ENCODE measurements at regions not wholly inside any gene's neighbourhood (a gene's known extent, or its start where the extent isn't known, plus 50 kb on each side); places are given as distances from the start of the nearest gene placed in this dataset.
"Not testable (repeated sequence)": the region's sequence is repeated elsewhere in the genome, so short reads cannot be mapped to it uniquely, and the experiment has no call there.

DNA sequence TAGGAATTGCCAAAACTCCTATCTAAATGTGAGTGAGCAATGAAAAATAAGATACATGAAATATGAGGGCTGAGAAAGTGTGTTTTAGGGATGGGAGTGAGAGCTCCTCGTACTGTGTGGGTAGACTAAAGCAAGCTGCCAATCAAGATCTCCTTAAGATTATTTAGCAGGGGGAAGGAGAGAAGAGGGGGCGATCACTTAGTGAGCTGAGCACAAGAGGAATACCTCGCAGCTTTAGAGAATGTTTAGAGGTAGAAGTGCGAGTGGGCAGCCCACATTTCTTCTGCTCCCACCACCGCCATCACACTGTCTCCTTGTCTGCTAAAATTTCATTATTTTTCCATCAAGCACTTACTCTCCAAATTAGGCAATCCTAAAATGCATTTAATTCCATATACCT, 312.6 kb downstream of the ALDH8A1 start:
- whole genome bisulfite sequencing, 2 experiments (ENCODE audit: insufficient coverage in 2 of 2): 81 to 100% methylated on average over 2 to 4 of the region's 5 CpGs
- H3K9me3 ChIP-seq (ENCODE audit: control insufficient read depth, low read length): no peaks in the 10 kb centered on the region
- no peaks in the 10 kb centered on the region for H3K4me1 ChIP-seq (ENCODE audit: control insufficient read depth, insufficient read depth, low read length, poor library complexity, severe bottlenecking)
- no peak overlapping the region for H3K27ac ChIP-seq (ENCODE audit: low read depth, low read length, severe bottlenecking)
- H3K4me3 ChIP-seq (ENCODE audit: extremely low read depth, insufficient read depth, low read length, poor library complexity, severe bottlenecking): no peak overlapping the region
- H3K36me3 ChIP-seq (ENCODE audit: control insufficient read depth, insufficient read depth, low read length): no peaks in the 10 kb centered on the region

DNA sequence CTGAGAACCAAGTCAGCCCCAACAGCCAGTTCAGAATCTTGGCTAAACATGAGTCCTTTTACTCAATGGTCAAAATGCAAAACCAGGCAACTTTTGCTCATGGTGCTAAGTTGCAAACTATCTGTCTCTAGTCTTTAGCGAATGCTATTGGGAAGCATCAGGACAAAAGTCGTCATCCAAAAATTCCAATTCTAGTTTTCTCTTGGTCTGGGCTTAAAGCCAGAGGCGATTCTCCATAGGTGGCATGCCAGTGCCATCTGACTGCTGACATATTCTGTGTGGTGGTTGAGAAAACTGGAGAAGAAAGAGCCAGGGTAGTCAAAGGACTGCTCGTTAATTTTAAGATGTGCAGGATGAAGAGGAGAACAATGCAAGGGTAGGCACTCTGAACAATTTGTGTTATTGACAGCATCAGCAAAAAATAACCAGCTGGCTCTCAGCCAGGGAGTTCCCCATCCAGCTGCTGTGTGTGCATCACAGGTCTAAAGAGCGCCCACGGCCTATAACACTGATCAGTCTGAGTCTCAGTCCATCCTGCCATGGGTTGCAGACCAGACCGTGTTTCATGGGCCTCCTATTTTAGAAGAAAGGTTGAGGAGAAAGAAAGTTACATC, 313.6 kb downstream of the ALDH8A1 start:
- Histone ChIP-seq H3K4me1 (ENCODE audit: control insufficient read depth, insufficient read depth, low read length, poor library complexity, severe bottlenecking) (no peaks in the 10 kb centered on the region), H3K27ac (ENCODE audit: low read depth, low read length, severe bottlenecking) (no peak overlapping the region), H3K9me3 (ENCODE audit: control insufficient read depth, low read length) (no peaks in the 10 kb centered on the region), H3K4me3 (ENCODE audit: extremely low read depth, insufficient read depth, low read length, poor library complexity, severe bottlenecking) (no peak overlapping the region), H3K36me3 (ENCODE audit: control insufficient read depth, insufficient read depth, low read length) (no peaks in the 10 kb centered on the region)
- 94 to 97% methylated on average over 6 of the region's 7 CpGs for WGBS, 2 experiments (ENCODE audit: insufficient coverage in 2 of 2)

DNA sequence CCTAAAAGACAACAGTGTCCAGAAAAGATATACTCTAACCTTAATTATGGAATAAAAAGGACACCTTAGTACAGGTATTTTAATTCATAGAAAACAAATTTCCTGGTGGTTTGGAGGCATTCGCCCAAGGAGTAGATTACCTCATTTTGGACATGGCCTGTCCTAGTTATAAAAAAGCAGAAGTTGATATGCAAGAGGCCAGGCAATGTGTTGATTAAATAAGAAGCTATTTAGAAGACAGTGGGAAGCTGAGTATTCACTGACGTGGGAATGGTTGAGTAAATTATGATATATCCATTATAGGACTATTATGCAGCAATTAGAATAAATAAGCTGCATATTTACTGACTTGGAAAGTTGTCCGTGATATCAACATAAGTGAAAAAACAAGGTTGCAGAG, 314.9 kb downstream of the ALDH8A1 start:
- H3K4me1 ChIP-seq (ENCODE audit: control insufficient read depth, insufficient read depth, low read length, poor library complexity, severe bottlenecking): no peaks in the 10 kb centered on the region
- H3K4me3 ChIP-seq (ENCODE audit: extremely low read depth, insufficient read depth, low read length, poor library complexity, severe bottlenecking): no peak overlapping the region
- no peaks in the 10 kb centered on the region for H3K36me3 ChIP-seq (ENCODE audit: control insufficient read depth, insufficient read depth, low read length)
- WGBS, 2 experiments (ENCODE audit: insufficient coverage in 2 of 2): 100% methylated on average over 1 of the region's 3 CpGs
- H3K9me3 ChIP-seq (ENCODE audit: control insufficient read depth, low read length): no peaks in the 10 kb centered on the region
- no peak overlapping the region for H3K27ac ChIP-seq (ENCODE audit: low read depth, low read length, severe bottlenecking)

DNA sequence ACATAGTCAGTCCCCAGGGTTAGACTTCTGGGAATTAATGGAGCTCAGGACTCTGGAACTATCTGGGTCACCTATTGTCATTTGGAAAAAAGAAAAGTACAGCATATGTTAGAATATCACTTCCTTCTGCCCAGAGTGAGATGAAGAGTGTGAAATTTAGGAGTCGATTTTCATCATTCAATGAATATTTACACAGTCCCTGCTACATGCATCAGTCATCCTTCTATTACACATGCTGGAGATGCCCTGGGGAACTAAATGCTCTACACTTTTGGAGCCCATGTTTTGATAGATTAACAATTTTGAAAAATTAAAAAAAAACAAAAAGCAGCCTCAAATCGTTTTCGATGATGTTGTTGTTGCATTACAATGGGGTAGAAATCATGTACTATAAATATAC, 315.4 kb downstream of the ALDH8A1 start:
- no peaks in the 10 kb centered on the region for H3K36me3 ChIP-seq (ENCODE audit: control insufficient read depth, insufficient read depth, low read length)
- H3K4me3 ChIP-seq (ENCODE audit: extremely low read depth, insufficient read depth, low read length, poor library complexity, severe bottlenecking): no peak overlapping the region
- H3K27ac ChIP-seq (ENCODE audit: low read depth, low read length, severe bottlenecking): no peak overlapping the region
- no peaks in the 10 kb centered on the region for H3K9me3 ChIP-seq (ENCODE audit: control insufficient read depth, low read length)
- WGBS, 2 experiments (ENCODE audit: insufficient coverage in 2 of 2): no CpG with 5 or more reads among the region's 3 CpGs
- no peaks in the 10 kb centered on the region for H3K4me1 ChIP-seq (ENCODE audit: control insufficient read depth, insufficient read depth, low read length, poor library complexity, severe bottlenecking)

DNA sequence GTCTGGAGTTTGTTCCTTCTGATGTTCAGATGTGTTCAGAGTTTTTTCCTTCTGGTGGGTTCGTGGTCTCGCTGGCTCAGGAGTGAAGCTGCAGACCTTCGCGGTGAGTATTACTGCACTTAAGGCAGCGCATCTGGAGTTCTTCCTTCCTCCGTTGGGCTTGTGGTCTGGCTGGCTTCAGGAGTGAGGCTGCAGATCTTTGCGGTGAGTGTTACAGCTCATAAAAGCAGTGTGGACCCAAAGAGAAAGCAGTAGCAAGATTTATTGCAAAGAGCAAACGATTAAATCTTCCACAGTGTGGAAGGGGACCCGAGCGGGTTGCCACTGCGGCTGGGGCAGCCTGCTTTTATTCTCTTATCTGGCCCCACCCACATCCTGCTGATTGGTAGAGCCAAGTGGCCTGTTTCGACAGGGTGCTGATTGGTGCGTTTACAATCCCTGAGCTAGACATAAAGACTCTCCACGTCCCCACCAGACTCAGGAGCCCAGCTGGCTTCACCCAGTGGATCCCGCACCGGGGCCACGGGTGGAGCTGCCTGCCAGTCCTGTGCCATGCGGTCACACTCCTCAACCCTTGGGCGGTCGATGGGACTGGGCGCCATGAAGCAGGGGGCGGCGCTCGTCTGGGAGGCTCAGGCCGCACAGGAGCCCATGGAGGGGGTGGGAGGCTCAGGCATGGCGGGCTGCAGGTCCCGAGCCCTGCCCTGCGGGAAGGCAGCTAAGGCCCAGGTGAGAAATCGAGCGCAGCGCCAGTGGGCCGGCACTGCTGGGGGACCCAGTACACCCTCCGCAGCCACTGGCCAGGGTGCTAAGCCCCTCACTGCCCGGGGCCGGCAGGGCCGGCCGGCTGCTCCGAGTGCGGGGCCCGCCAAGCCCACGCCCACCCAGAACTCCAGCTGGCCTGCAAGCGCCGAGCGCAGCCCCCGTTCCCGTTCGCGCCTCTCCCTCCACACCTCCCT, 315.3 kb upstream of the SGK1 start:
- H3K27ac ChIP-seq (ENCODE audit: low read depth, low read length, severe bottlenecking); H3K4me3 ChIP-seq (ENCODE audit: extremely low read depth, insufficient read depth, low read length, poor library complexity, severe bottlenecking); H3K36me3 ChIP-seq (ENCODE audit: control insufficient read depth, insufficient read depth, low read length); H3K4me1 ChIP-seq (ENCODE audit: control insufficient read depth, insufficient read depth, low read length, poor library complexity, severe bottlenecking); H3K9me3 ChIP-seq (ENCODE audit: control insufficient read depth, low read length): not testable (repeated sequence)
- 95 to 96% methylated on average over 20 to 33 of the region's 48 CpGs for WGBS, 2 experiments (ENCODE audit: insufficient coverage in 2 of 2)

DNA sequence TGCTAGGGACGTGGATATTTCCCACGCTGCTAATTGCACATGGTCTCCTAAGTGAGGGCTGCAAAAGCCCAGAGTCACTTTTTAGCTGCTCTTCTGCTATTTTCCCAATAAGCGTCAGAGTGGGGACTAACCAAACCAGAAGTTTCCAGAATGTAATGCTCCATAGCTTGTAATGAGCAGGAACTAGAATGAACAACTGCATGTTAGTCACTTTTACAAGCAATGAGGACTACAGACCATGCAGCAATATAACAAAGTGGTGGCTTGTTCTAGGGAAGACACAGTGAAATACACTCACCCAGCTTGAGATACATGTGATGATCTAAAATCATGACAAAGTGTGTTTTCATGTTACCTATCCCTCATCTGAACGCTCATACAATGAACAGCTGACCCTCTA, 314.1 kb upstream of the SGK1 start:
- Histone ChIP-seq H3K27ac (ENCODE audit: low read depth, low read length, severe bottlenecking) (no peak overlapping the region), H3K4me1 (ENCODE audit: control insufficient read depth, insufficient read depth, low read length, poor library complexity, severe bottlenecking) (no peaks in the 10 kb centered on the region), H3K4me3 (ENCODE audit: extremely low read depth, insufficient read depth, low read length, poor library complexity, severe bottlenecking) (no peak overlapping the region), H3K9me3 (ENCODE audit: control insufficient read depth, low read length) (no peaks in the 10 kb centered on the region), H3K36me3 (ENCODE audit: control insufficient read depth, insufficient read depth, low read length) (no peaks in the 10 kb centered on the region)
- 89 to 96% methylated on average over 3 of the region's 4 CpGs for WGBS, 2 experiments (ENCODE audit: insufficient coverage in 2 of 2)

DNA sequence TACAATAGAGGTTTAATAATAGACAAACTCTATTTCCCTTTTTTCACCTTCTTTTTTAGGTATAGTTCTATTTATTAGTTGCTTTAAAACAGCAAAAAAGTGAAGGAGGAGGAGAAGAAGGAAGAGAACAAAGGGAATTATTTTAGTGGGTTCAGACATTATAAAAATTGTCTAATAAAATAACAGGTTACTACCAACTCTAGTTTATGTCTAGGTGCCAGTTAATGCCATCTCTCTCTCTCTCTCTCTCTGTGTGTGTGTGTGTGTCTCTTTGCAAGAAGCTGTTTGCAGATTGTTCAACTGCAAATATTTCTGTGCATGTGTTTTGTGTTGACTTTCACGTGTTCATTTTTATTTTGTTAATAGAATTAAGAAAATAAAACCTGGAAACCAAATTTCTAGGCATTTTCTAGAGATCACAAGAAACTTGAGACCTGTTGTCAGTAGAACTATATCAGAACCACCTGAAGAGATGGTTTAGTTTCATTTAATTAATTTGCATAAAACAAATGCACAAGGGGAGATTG, 313.5 kb upstream of the SGK1 start:
- no CpG with 5 or more reads among the region's 1 CpG for WGBS, 2 experiments (ENCODE audit: insufficient coverage in 2 of 2)
- H3K4me3 ChIP-seq (ENCODE audit: extremely low read depth, insufficient read depth, low read length, poor library complexity, severe bottlenecking): no peak overlapping the region
- no peaks in the 10 kb centered on the region for H3K4me1 ChIP-seq (ENCODE audit: control insufficient read depth, insufficient read depth, low read length, poor library complexity, severe bottlenecking)

DNA sequence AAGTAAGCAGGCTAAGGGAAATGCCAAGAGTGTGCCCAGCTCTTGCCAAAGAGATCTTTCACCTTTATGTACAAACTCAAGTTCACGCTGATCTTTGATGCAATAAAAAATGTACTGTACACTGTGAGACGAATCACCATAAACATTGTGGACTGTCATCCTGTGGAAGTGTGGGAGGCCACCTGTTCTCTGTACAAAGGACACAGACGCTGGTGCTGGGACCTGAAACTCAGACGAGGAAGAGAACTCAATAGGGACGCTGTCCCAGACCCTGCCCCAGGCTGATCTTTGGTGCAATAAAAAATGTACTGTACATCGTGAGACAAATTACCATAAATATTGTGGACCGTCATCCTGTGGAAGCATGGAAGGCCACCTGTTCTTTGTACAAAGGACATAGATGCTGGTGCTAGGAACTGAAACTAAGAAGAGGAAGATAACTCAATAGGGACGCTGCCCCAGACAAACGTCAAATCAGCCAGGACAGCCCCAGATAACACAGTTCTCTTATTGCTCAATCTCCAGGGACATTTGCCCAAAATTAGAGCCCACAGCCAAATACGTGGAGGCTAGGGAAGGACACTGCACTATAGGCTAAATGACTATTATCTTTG, 312.7 kb upstream of the SGK1 start:
- WGBS, 2 experiments (ENCODE audit: insufficient coverage in 2 of 2): 91 to 96% methylated on average over 6 to 8 of the region's 10 CpGs
- Histone ChIP-seq H3K4me3 (ENCODE audit: extremely low read depth, insufficient read depth, low read length, poor library complexity, severe bottlenecking) (no peak overlapping the region), H3K27ac (ENCODE audit: low read depth, low read length, severe bottlenecking) (no peak overlapping the region), H3K4me1 (ENCODE audit: control insufficient read depth, insufficient read depth, low read length, poor library complexity, severe bottlenecking) (no peaks in the 10 kb centered on the region), H3K36me3 (ENCODE audit: control insufficient read depth, insufficient read depth, low read length) (no peaks in the 10 kb centered on the region), H3K9me3 (ENCODE audit: control insufficient read depth, low read length) (no peaks in the 10 kb centered on the region)

More for the DNA sequence above, 313.5 kb upstream of the SGK1 start:
- Histone ChIP-seq H3K27ac (ENCODE audit: low read depth, low read length, severe bottlenecking) (no peak overlapping the region), H3K36me3 (ENCODE audit: control insufficient read depth, insufficient read depth, low read length) (no peaks in the 10 kb centered on the region), H3K9me3 (ENCODE audit: control insufficient read depth, low read length) (no peaks in the 10 kb centered on the region)

DNA sequence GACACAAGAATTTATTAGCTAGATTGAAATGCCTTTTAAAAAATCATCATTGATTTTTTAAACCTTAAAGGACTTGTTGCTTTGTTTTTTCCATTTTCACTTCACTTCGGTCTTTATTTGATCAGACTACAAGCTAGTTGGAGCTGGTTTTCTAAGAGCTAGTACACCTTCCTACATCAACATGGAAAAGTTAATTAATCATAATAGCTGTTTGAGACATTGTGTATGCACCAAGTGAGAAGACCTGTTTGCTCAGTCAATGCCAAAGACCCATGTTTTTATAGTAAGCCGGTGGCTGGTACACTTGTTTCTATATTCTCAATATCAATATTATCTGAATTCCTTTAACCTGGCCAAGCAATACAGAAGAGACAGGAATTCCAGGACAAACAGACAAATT, 310.2 kb upstream of the SGK1 start:
- Histone ChIP-seq H3K36me3 (ENCODE audit: control insufficient read depth, insufficient read depth, low read length) (no peaks in the 10 kb centered on the region), H3K27ac (ENCODE audit: low read depth, low read length, severe bottlenecking) (no peak overlapping the region), H3K4me1 (ENCODE audit: control insufficient read depth, insufficient read depth, low read length, poor library complexity, severe bottlenecking) (peaks cover 3% of the 10 kb centered on the region), H3K4me3 (ENCODE audit: extremely low read depth, insufficient read depth, low read length, poor library complexity, severe bottlenecking) (no peak overlapping the region), H3K9me3 (ENCODE audit: control insufficient read depth, low read length) (no peaks in the 10 kb centered on the region)
- no CpG with 5 or more reads among the region's 2 CpGs for WGBS, 2 experiments (ENCODE audit: insufficient coverage in 2 of 2)

DNA sequence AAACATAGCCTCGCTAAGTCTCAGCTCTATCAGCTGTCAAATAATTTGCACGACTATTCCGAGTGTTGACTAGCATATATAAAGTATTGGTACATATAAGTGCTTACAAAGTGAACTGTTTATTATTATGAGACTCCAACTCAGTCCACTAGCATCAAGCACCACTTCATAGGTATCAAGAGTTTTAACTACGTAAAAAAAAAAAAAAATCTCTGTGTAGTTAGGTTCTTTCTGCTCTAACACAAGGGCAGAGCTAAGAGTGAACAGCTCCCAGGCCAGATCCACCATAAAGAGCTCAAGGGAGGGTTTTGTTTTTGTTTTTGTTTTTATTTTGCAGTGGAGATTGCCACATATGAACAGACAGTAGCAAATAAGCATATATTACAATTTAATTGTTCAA, 309.8 kb upstream of the SGK1 start:
- Histone ChIP-seq H3K36me3 (ENCODE audit: control insufficient read depth, insufficient read depth, low read length) (no peaks in the 10 kb centered on the region), H3K27ac (ENCODE audit: low read depth, low read length, severe bottlenecking) (no peak overlapping the region), H3K4me1 (ENCODE audit: control insufficient read depth, insufficient read depth, low read length, poor library complexity, severe bottlenecking) (peaks cover 3% of the 10 kb centered on the region), H3K9me3 (ENCODE audit: control insufficient read depth, low read length) (no peaks in the 10 kb centered on the region), H3K4me3 (ENCODE audit: extremely low read depth, insufficient read depth, low read length, poor library complexity, severe bottlenecking) (no peak overlapping the region)
- no CpG with 5 or more reads among the region's 4 CpGs for WGBS, 2 experiments (ENCODE audit: insufficient coverage in 2 of 2)

All from mesodermal cell (in vitro differentiated cells).